HG03442 (cell line): ENCODE measurements at regions not wholly inside any gene's neighbourhood (a gene's known extent, or its start where the extent isn't known, plus 50 kb on each side); places are given as distances from the start of the nearest gene placed in this dataset.
A peak's percentile ranks its signal among the peaks of the same experiment; 100 is the strongest.
"Not testable (repeated sequence)": the region's sequence is repeated elsewhere in the genome, so short reads cannot be mapped to it uniquely, and the experiment has no call there.

Experiments used
- ATAC-seq: cut with Tn5 transposase; IDR thresholded peaks from one replicate; pipeline ENCODE4 v1.9.1; 2021; ENCODE audit warnings: mild to moderate bottlenecking, moderate library complexity; ENCODE audit not compliant: unreplicated experiment

- ATAC-seq, result no peak
Observed at GRCh38 chr6:125354649-125355048, 52.9 kb upstream of the HDDC2 start.

GRCh38 chr6:125356884-125357283 is 55.1 kb upstream of the HDDC2 start:
- ATAC-seq, result peak; percentile 58

GRCh38 chr6:125357515-125358256 is 55.9 kb upstream of the HDDC2 start:
- peak; percentile 79 for ATAC-seq

GRCh38 chr6:125358898-125359297 is 57.1 kb upstream of the HDDC2 start:
- no peak for ATAC-seq

- ATAC-seq, result no peak
Observed at GRCh38 chr6:125361868-125362267, 60.1 kb upstream of the HDDC2 start.

GRCh38 chr6:125363039-125363823 is 61.5 kb upstream of the HDDC2 start:
- ATAC-seq, result no peak

- ATAC-seq, result no peak
Observed at GRCh38 chr6:125363824-125364165, 62.0 kb upstream of the HDDC2 start.

GRCh38 chr6:125365230-125365629 is 63.5 kb upstream of the HDDC2 start:
- no peak for ATAC-seq

GRCh38 chr6:125367036-125367782 is 65.4 kb upstream of the HDDC2 start:
- ATAC-seq, result no peak

GRCh38 chr6:125370343-125370742 is 68.6 kb upstream of the HDDC2 start:
- ATAC-seq, result no peak

GRCh38 chr6:125375013-125375412 is 73.2 kb upstream of the HDDC2 start:
- no peak for ATAC-seq

- ATAC-seq, result no peak
Observed at GRCh38 chr6:125375821-125376220, 74.1 kb upstream of the HDDC2 start.

- ATAC-seq, result no peak
Observed at GRCh38 chr6:125377621-125378020, 75.9 kb upstream of the HDDC2 start.

GRCh38 chr6:125379174-125379573 is 77.4 kb upstream of the HDDC2 start:
- no peak for ATAC-seq

- no peak for ATAC-seq
Observed at GRCh38 chr6:125380474-125380873, 78.7 kb upstream of the HDDC2 start.

GRCh38 chr6:125386337-125386736 is 84.6 kb upstream of the HDDC2 start:
- ATAC-seq, result not testable (repeated sequence)

GRCh38 chr6:125392682-125393081 is 90.9 kb upstream of the HDDC2 start:
- peak; percentile 83 for ATAC-seq

- ATAC-seq, result peak; percentile 57
Observed at GRCh38 chr6:125393449-125393858, 91.7 kb upstream of the HDDC2 start.

GRCh38 chr6:125406741-125407140 is 105.0 kb upstream of the HDDC2 start:
- no peak for ATAC-seq

GRCh38 chr6:125414507-125414906 is 112.7 kb upstream of the HDDC2 start:
- no peak for ATAC-seq

- no peak for ATAC-seq
Observed at GRCh38 chr6:125415913-125416312, 114.1 kb upstream of the HDDC2 start.

GRCh38 chr6:125421836-125422235 is 120.1 kb upstream of the HDDC2 start:
- no peak for ATAC-seq
